Neural cell (in vitro differentiated cells): ENCODE measurements at regions not wholly inside any gene's neighbourhood (a gene's known extent, or its start where the extent isn't known, plus 50 kb on each side); places are given as distances from the start of the nearest gene placed in this dataset.

ENCODE experiments used
- EP300 ChIP-seq: fragments of 450-650 bp; conservative IDR thresholded peaks from 2 replicates; pipeline ENCODE4 v1.6.1; 2014; ENCODE audit warnings: antibody characterized with exemption, mild to moderate bottlenecking, moderate library complexity; ENCODE audit not compliant: poor library complexity, severe bottlenecking
- EZH2 ChIP-seq: fragments of 200-600, 300-800 bp; shearing (Covaris generic), sonication (generic); IDR thresholded peaks from 2 replicates; pipeline ENCODE4 v1.6.1; 2014; ENCODE audit warnings: antibody characterized with exemption, low read length, borderline replicate concordance, mild to moderate bottlenecking; ENCODE audit not compliant: insufficient read depth, poor library complexity, severe bottlenecking
- MXI1 ChIP-seq: fragments of 450-650 bp; conservative IDR thresholded peaks from 2 replicates; pipeline ENCODE4 v1.6.1; 2014; ENCODE audit warnings: antibody characterized with exemption, mild to moderate bottlenecking; ENCODE audit not compliant: poor library complexity, severe bottlenecking
- POLR2AphosphoS5 ChIP-seq: IDR thresholded peaks from 2 replicates; pipeline ENCODE4 v1.6.1; 2012
- RAD21 ChIP-seq: fragments of 450-650 bp; conservative IDR thresholded peaks from 2 replicates; pipeline ENCODE4 v1.6.1; 2014; ENCODE audit warnings: antibody characterized with exemption, mild to moderate bottlenecking, moderate library complexity
- TAF1 ChIP-seq: IDR thresholded peaks from 2 replicates; pipeline ENCODE4 v1.6.1; 2012; ENCODE audit warnings: low read depth
- TF ChIP-seq, protein P1 (sequence below): fragments of 450-650 bp; IDR thresholded peaks from 2 replicates; pipeline ENCODE4 v1.5.1; 2014; ENCODE audit warnings: antibody characterized with exemption, mild to moderate bottlenecking, moderate library complexity; ENCODE audit not compliant: poor library complexity, severe bottlenecking
- TF ChIP-seq, protein P2 (sequence below): IDR thresholded peaks from 2 replicates; pipeline ENCODE4 v1.6.1; 2012; ENCODE audit warnings: borderline replicate concordance

DNA sequence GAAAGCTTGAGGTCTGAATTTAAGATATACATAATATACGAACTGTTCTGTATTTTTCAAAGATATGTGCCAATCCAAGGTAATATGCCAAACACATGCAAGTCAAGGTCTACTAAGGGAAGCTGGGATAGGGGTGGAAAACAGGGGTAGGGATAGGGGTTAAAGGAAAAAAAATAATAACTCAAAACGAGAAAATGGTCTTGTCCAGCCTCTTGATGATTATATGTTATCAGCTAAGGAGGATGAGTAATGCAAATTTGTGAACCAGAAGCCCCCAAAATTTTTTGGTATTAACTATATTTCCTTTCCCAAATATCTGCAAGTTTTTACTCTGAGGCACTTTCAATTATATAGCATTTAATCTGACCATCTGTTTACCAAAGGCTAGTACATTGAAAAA is 219.3 kb downstream of the ZEB2 start:
- no peak for TF ChIP-seq POLR2AphosphoS5
- TF ChIP-seq EZH2: no peak
- TF ChIP-seq, protein P1, sequence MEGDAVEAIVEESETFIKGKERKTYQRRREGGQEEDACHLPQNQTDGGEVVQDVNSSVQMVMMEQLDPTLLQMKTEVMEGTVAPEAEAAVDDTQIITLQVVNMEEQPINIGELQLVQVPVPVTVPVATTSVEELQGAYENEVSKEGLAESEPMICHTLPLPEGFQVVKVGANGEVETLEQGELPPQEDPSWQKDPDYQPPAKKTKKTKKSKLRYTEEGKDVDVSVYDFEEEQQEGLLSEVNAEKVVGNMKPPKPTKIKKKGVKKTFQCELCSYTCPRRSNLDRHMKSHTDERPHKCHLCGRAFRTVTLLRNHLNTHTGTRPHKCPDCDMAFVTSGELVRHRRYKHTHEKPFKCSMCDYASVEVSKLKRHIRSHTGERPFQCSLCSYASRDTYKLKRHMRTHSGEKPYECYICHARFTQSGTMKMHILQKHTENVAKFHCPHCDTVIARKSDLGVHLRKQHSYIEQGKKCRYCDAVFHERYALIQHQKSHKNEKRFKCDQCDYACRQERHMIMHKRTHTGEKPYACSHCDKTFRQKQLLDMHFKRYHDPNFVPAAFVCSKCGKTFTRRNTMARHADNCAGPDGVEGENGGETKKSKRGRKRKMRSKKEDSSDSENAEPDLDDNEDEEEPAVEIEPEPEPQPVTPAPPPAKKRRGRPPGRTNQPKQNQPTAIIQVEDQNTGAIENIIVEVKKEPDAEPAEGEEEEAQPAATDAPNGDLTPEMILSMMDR: no peak
- no peak for TF ChIP-seq EP300
- TF ChIP-seq, protein P2, sequence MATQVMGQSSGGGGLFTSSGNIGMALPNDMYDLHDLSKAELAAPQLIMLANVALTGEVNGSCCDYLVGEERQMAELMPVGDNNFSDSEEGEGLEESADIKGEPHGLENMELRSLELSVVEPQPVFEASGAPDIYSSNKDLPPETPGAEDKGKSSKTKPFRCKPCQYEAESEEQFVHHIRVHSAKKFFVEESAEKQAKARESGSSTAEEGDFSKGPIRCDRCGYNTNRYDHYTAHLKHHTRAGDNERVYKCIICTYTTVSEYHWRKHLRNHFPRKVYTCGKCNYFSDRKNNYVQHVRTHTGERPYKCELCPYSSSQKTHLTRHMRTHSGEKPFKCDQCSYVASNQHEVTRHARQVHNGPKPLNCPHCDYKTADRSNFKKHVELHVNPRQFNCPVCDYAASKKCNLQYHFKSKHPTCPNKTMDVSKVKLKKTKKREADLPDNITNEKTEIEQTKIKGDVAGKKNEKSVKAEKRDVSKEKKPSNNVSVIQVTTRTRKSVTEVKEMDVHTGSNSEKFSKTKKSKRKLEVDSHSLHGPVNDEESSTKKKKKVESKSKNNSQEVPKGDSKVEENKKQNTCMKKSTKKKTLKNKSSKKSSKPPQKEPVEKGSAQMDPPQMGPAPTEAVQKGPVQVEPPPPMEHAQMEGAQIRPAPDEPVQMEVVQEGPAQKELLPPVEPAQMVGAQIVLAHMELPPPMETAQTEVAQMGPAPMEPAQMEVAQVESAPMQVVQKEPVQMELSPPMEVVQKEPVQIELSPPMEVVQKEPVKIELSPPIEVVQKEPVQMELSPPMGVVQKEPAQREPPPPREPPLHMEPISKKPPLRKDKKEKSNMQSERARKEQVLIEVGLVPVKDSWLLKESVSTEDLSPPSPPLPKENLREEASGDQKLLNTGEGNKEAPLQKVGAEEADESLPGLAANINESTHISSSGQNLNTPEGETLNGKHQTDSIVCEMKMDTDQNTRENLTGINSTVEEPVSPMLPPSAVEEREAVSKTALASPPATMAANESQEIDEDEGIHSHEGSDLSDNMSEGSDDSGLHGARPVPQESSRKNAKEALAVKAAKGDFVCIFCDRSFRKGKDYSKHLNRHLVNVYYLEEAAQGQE: no peak
- TF ChIP-seq RAD21: no peak
- TF ChIP-seq TAF1: no peak
- no peak for TF ChIP-seq MXI1
